GM21529 (cell line): ENCODE measurements at regions not wholly inside any gene's neighbourhood (a gene's known extent, or its start where the extent isn't known, plus 50 kb on each side); places are given as distances from the start of the nearest gene placed in this dataset.
"Not testable (repeated sequence)": the region's sequence is repeated elsewhere in the genome, so short reads cannot be mapped to it uniquely, and the experiment has no call there.

Source experiments
- ATAC-seq: cut with Tn5 transposase; IDR thresholded peaks from one replicate; pipeline ENCODE4 v1.9.1; 2021; ENCODE audit not compliant: unreplicated experiment

- no peak for ATAC-seq
Measured at GRCh38 chrX:138954976-138955375, 243.5 kb upstream of the FGF13 start.

- no peak for ATAC-seq
Measured at GRCh38 chrX:138946926-138947325, 235.4 kb upstream of the FGF13 start.

- ATAC-seq, result no peak
Measured at GRCh38 chrX:138945219-138945618, 233.7 kb upstream of the FGF13 start.

- no peak for ATAC-seq
Measured at GRCh38 chrX:138939038-138939437, 227.5 kb upstream of the FGF13 start.

- ATAC-seq, result no peak
Measured at GRCh38 chrX:138938003-138938402, 226.5 kb upstream of the FGF13 start.

GRCh38 chrX:138931212-138931611 lies 219.7 kb upstream of the FGF13 start:
- ATAC-seq, result no peak

GRCh38 chrX:138930583-138930945 lies 219.0 kb upstream of the FGF13 start:
- ATAC-seq, result no peak

GRCh38 chrX:138929926-138930582 lies 218.5 kb upstream of the FGF13 start:
- no peak for ATAC-seq

- no peak for ATAC-seq
Measured at GRCh38 chrX:138928737-138929459, 217.4 kb upstream of the FGF13 start.

GRCh38 chrX:138925330-138925729 lies 213.8 kb upstream of the FGF13 start:
- ATAC-seq, result no peak

GRCh38 chrX:138923805-138924204 lies 212.3 kb upstream of the FGF13 start:
- no peak for ATAC-seq

- ATAC-seq, result no peak
Measured at GRCh38 chrX:138921031-138921430, 209.5 kb upstream of the FGF13 start.

GRCh38 chrX:138917781-138918180 lies 206.3 kb upstream of the FGF13 start:
- ATAC-seq, result no peak

GRCh38 chrX:138914767-138915166 lies 203.2 kb upstream of the FGF13 start:
- no peak for ATAC-seq

GRCh38 chrX:138908577-138908976 lies 197.1 kb upstream of the FGF13 start:
- ATAC-seq, result no peak

GRCh38 chrX:138897621-138898492 lies 186.3 kb upstream of the FGF13 start:
- ATAC-seq, result no peak

- ATAC-seq, result no peak
Measured at GRCh38 chrX:138890491-138890890, 179.0 kb upstream of the FGF13 start.

- ATAC-seq, result no peak
Measured at GRCh38 chrX:138889149-138889548, 177.6 kb upstream of the FGF13 start.

GRCh38 chrX:138886769-138887168 lies 175.3 kb upstream of the FGF13 start:
- ATAC-seq, result no peak

GRCh38 chrX:138885886-138886285 lies 174.4 kb upstream of the FGF13 start:
- no peak for ATAC-seq

- ATAC-seq, result not testable (repeated sequence)
Measured at GRCh38 chrX:138880293-138880692, 168.8 kb upstream of the FGF13 start.

GRCh38 chrX:138877746-138878145 lies 166.2 kb upstream of the FGF13 start:
- no peak for ATAC-seq
